GM18508 (cell line): ENCODE measurements at regions not wholly inside any gene's neighbourhood (a gene's known extent, or its start where the extent isn't known, plus 50 kb on each side); places are given as distances from the start of the nearest gene placed in this dataset.
"Not testable (repeated sequence)": the region's sequence is repeated elsewhere in the genome, so short reads cannot be mapped to it uniquely, and the experiment has no call there.

ENCODE experiments used
- ATAC-seq: cut with Tn5 transposase; IDR thresholded peaks from one replicate; pipeline ENCODE4 v1.9.1; 2021; ENCODE audit warnings: moderate number of reproducible peaks; ENCODE audit not compliant: insufficient read depth, unreplicated experiment

- ATAC-seq, result no peak
Measured at GRCh38 chr6:113203715-113204110, 653.4 kb upstream of the MARCKS start.

- no peak for ATAC-seq
Measured at GRCh38 chr6:113205553-113205952, 651.6 kb upstream of the MARCKS start.

- no peak for ATAC-seq
Measured at GRCh38 chr6:113208726-113209125, 648.4 kb upstream of the MARCKS start.

- no peak for ATAC-seq
Measured at GRCh38 chr6:113209315-113209714, 647.8 kb upstream of the MARCKS start.

- ATAC-seq, result no peak
Measured at GRCh38 chr6:113211170-113211569, 646.0 kb upstream of the MARCKS start.

- ATAC-seq, result no peak
Measured at GRCh38 chr6:113219783-113220182, 637.4 kb upstream of the MARCKS start.

GRCh38 chr6:113220832-113221231 is 636.3 kb upstream of the MARCKS start:
- no peak for ATAC-seq

- no peak for ATAC-seq
Measured at GRCh38 chr6:113221850-113222249, 635.3 kb upstream of the MARCKS start.

- no peak for ATAC-seq
Measured at GRCh38 chr6:113246186-113246585, 611.0 kb upstream of the MARCKS start.

GRCh38 chr6:113248532-113248931 is 608.6 kb upstream of the MARCKS start:
- no peak for ATAC-seq

GRCh38 chr6:113254194-113254593 is 603.0 kb upstream of the MARCKS start:
- ATAC-seq, result not testable (repeated sequence)

- ATAC-seq, result no peak
Measured at GRCh38 chr6:113258771-113259170, 598.4 kb upstream of the MARCKS start.

- ATAC-seq, result no peak
Measured at GRCh38 chr6:113271437-113271836, 585.7 kb upstream of the MARCKS start.

- no peak for ATAC-seq
Measured at GRCh38 chr6:113276601-113277000, 580.5 kb upstream of the MARCKS start.

GRCh38 chr6:113277111-113277510 is 580.0 kb upstream of the MARCKS start:
- ATAC-seq, result no peak

GRCh38 chr6:113281014-113281413 is 576.1 kb upstream of the MARCKS start:
- no peak for ATAC-seq

- ATAC-seq, result no peak
Measured at GRCh38 chr6:113281431-113281830, 575.7 kb upstream of the MARCKS start.

- ATAC-seq, result no peak
Measured at GRCh38 chr6:113287396-113287795, 569.7 kb upstream of the MARCKS start.

GRCh38 chr6:113288409-113288808 is 568.7 kb upstream of the MARCKS start:
- no peak for ATAC-seq

- no peak for ATAC-seq
Measured at GRCh38 chr6:113289166-113289565, 568.0 kb upstream of the MARCKS start.

GRCh38 chr6:113290684-113291083 is 566.5 kb upstream of the MARCKS start:
- ATAC-seq, result no peak

- ATAC-seq, result no peak
Measured at GRCh38 chr6:113291751-113292445, 565.2 kb upstream of the MARCKS start.
